PC-3 (cell line): ENCODE measurements at regions not wholly inside any gene's neighbourhood (a gene's known extent, or its start where the extent isn't known, plus 50 kb on each side); places are given as distances from the start of the nearest gene placed in this dataset.

Experiments used
- ATAC-seq: fragments of 200-7000 bp; cut with Tn5 transposase; 2 replicates; pipeline ENCODE4 v1.9.1; 2020; ENCODE audit warnings: mild to moderate bottlenecking, moderate library complexity
- BruUV-seq: library from RNA; stranded (reverse); fragments of 400-500 nt; replicated peaks from 2 replicates; lab custom pipeline; 2021; lab: Mats Ljungman, UMichigan
- CTCF ChIA-PET: fragments of 300-600 bp; sonication (Branson Sonifier 250); formaldehyde crosslinking; loops from one replicate; lab custom pipeline; 2022; ENCODE audit warnings: antibody characterized with exemption; lab: Charles Lee
- POLR2A ChIA-PET: fragments of 300-600 bp; sonication (Branson Sonifier 250); formaldehyde crosslinking; loops from one replicate; lab custom pipeline; 2022; ENCODE audit warnings: antibody characterized with exemption; ENCODE audit not compliant: unreplicated experiment; lab: Charles Lee
- DNase-seq: peaks from one replicate; pipeline ENCODE4 v3.0.0-alpha.2; 2015
- H2AFZ ChIP-seq: fragments of 300-600 bp; sonication (generic); 2 replicates; pipeline ENCODE4 v1.6.0; 2016; ENCODE audit warnings: antibody characterized with exemption, low read length
- H3F3A ChIP-seq: fragments of 300-600 bp; sonication (generic); one replicate; pipeline ENCODE4 v1.6.0; 2017; ENCODE audit warnings: antibody characterized with exemption, low read length, control low read depth, mild to moderate bottlenecking; ENCODE audit not compliant: unreplicated experiment
- H3K27ac ChIP-seq: fragments of 300-600 bp; sonication (generic); 2 replicates; pipeline ENCODE4 v1.5.1; 2016; ENCODE audit warnings: mild to moderate bottlenecking, low read length
- H3K27me3 ChIP-seq: fragments of 300-600 bp; sonication (generic); 2 replicates; pipeline ENCODE4 v1.6.1; 2016; ENCODE audit warnings: low read length, mixed read lengths
- H3K36me3 ChIP-seq: fragments of 300-600 bp; sonication (generic); 2 replicates; pipeline ENCODE4 v1.6.1; 2016; ENCODE audit warnings: low read depth, mixed run types, low read length, mixed read lengths
- H3K4me1 ChIP-seq: fragments of 300-600 bp; sonication (generic); 2 replicates; pipeline ENCODE4 v1.5.1; 2016; ENCODE audit warnings: low read length; ENCODE audit not compliant: insufficient read depth
- H3K4me2 ChIP-seq: fragments of 300-600 bp; sonication (generic); 2 replicates; pipeline ENCODE4 v1.6.0; 2016; ENCODE audit warnings: low read length
- H3K4me3 ChIP-seq: fragments of 300-600 bp; sonication (generic); 2 replicates; pipeline ENCODE4 v1.5.1; 2016; ENCODE audit warnings: mild to moderate bottlenecking, low read length, mixed read lengths
- H3K79me2 ChIP-seq: fragments of 300-600 bp; sonication (generic); 2 replicates; pipeline ENCODE4 v1.6.1; 2017; ENCODE audit warnings: low read length, mixed read lengths
- H3K9ac ChIP-seq: fragments of 300-600 bp; sonication (generic); 2 replicates; pipeline ENCODE4 v1.6.0; 2016; ENCODE audit warnings: mild to moderate bottlenecking, low read length
- H3K9me2 ChIP-seq: fragments of 300-600 bp; sonication (generic); replicated peaks from 2 replicates; pipeline ENCODE4 v1.6.1; 2016; ENCODE audit warnings: mixed run types, low read length, mixed read lengths
- H3K9me3 ChIP-seq: fragments of 300-600 bp; sonication (generic); 2 replicates; pipeline ENCODE4 v1.6.1; 2016; ENCODE audit warnings: low read length, mixed read lengths
- H4K20me1 ChIP-seq: fragments of 300-600 bp; sonication (generic); 2 replicates; pipeline ENCODE4 v1.6.1; 2016; ENCODE audit warnings: low read length, mixed read lengths
- EZH2 ChIP-seq: fragments of 300-600 bp; sonication (generic); IDR thresholded peaks from one replicate; pipeline ENCODE4 v1.6.1; 2017; ENCODE audit warnings: antibody characterized with exemption, mild to moderate bottlenecking, low read length; ENCODE audit not compliant: unreplicated experiment
- EZH2phosphoT487 ChIP-seq: fragments of 300-600 bp; sonication (generic); IDR thresholded peaks from 2 replicates; pipeline ENCODE4 v1.6.1; 2018; ENCODE audit warnings: mild to moderate bottlenecking, antibody characterized with exemption, low read length, borderline replicate concordance
- intact Hi-C: fragments of 100-400 bp; cut with micrococcal nuclease; formaldehyde crosslinking; loops from 2 replicates; pipeline ENCODE4 v1.9.0; 2023
- TF ChIP-seq, protein P1 (sequence below): fragments of 300-600 bp; sonication (generic); conservative IDR thresholded peaks from 2 replicates; pipeline ENCODE4 v1.5.1; 2017; ENCODE audit warnings: antibody characterized with exemption, low read depth, mild to moderate bottlenecking, low read length

DNA sequence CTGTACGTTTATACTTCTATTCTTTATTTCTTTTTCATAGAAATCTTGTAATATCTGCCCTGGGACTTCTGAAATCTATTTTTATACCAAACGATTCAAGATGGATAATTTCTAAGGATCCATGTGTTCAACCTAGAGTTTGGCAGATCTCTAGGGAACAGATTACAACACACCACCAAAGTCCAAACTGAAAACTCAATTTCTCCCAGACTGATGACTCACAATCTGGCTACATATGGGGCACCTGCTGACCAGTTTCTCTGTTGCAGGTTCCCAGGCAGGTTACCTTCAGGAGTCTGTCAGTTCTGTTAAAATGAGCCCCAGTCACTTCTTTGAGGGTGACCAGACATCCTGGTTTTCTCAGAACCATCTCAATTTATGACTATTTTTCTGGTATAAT lies 439.4 kb downstream of the GPATCH2 start:
- no peaks in the 10 kb centered on the region for H3K27me3 ChIP-seq
- H3K4me1 ChIP-seq = no peaks in the 10 kb centered on the region
- no peaks in the 10 kb centered on the region for H3F3A ChIP-seq
- CTCF ChIA-PET = no interaction called here
- no peak for ATAC-seq
- no peaks in the 10 kb centered on the region for H3K36me3 ChIP-seq
- no peak overlapping the region for H3K9ac ChIP-seq
- no peaks in the 10 kb centered on the region for H4K20me1 ChIP-seq
- peak; percentile 32 for DNase-seq
- H2AFZ ChIP-seq = no peak overlapping the region
- no peaks in the 10 kb centered on the region for H3K79me2 ChIP-seq
- H3K4me2 ChIP-seq = no peak overlapping the region
- peaks cover 3% of the 10 kb centered on the region; the same call in 1 of the 2 replicates for H3K9me3 ChIP-seq
- no peak overlapping the region for H3K4me3 ChIP-seq
- BruUV-seq = no TSS peak
- TF ChIP-seq EZH2phosphoT487 (no peak), EZH2 (no peak)
- TF ChIP-seq, protein P1, sequence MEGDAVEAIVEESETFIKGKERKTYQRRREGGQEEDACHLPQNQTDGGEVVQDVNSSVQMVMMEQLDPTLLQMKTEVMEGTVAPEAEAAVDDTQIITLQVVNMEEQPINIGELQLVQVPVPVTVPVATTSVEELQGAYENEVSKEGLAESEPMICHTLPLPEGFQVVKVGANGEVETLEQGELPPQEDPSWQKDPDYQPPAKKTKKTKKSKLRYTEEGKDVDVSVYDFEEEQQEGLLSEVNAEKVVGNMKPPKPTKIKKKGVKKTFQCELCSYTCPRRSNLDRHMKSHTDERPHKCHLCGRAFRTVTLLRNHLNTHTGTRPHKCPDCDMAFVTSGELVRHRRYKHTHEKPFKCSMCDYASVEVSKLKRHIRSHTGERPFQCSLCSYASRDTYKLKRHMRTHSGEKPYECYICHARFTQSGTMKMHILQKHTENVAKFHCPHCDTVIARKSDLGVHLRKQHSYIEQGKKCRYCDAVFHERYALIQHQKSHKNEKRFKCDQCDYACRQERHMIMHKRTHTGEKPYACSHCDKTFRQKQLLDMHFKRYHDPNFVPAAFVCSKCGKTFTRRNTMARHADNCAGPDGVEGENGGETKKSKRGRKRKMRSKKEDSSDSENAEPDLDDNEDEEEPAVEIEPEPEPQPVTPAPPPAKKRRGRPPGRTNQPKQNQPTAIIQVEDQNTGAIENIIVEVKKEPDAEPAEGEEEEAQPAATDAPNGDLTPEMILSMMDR = no peak
- no peak overlapping the region for H3K27ac ChIP-seq
- no peaks in the 10 kb centered on the region for H3K9me2 ChIP-seq
- POLR2A ChIA-PET = no interaction called here
- intact Hi-C loops = no loop called here

- H4K20me1 ChIP-seq = no peaks in the 10 kb centered on the region
- H3K4me3 ChIP-seq = no peak overlapping the region
- peaks cover 3% of the 10 kb centered on the region; the same call in 1 of the 2 replicates for H3K9me3 ChIP-seq
- H3K79me2 ChIP-seq = no peaks in the 10 kb centered on the region
- TF ChIP-seq EZH2phosphoT487 (no peak), EZH2 (no peak)
- TF ChIP-seq, protein P1 = no peak
- no peak overlapping the region for H2AFZ ChIP-seq
- H3K27me3 ChIP-seq = no peaks in the 10 kb centered on the region
- no peaks in the 10 kb centered on the region for H3K9me2 ChIP-seq
- intact Hi-C loops = no loop called here
- no peak for ATAC-seq
- no peak overlapping the region for H3K9ac ChIP-seq
- BruUV-seq = no TSS peak
- no peaks in the 10 kb centered on the region for H3K36me3 ChIP-seq
- H3K27ac ChIP-seq = no peak overlapping the region
- ChIA-PET POLR2A (no interaction called here), CTCF (no interaction called here)
- H3K4me1 ChIP-seq = no peaks in the 10 kb centered on the region
- DNase-seq = no peak
- no peak overlapping the region for H3K4me2 ChIP-seq
- no peaks in the 10 kb centered on the region for H3F3A ChIP-seq
These were observed 440.5 kb downstream of the GPATCH2 start for GRCh38 chr1:217190359-217190758.

- TF ChIP-seq EZH2phosphoT487 = no peak
- TF ChIP-seq EZH2 = no peak
- TF ChIP-seq, protein P1 = no peak
- H3K27me3 ChIP-seq = no peaks in the 10 kb centered on the region
- no peaks in the 10 kb centered on the region for H3K36me3 ChIP-seq
- H2AFZ ChIP-seq = no peak overlapping the region
- no peak overlapping the region for H3K4me3 ChIP-seq
- no peaks in the 10 kb centered on the region for H3F3A ChIP-seq
- H3K27ac ChIP-seq = no peak overlapping the region
- no peaks in the 10 kb centered on the region for H3K9me2 ChIP-seq
- no peak for DNase-seq
- H3K9me3 ChIP-seq = peaks cover 3% of the 10 kb centered on the region; the same call in 1 of the 2 replicates
- H3K4me1 ChIP-seq = no peaks in the 10 kb centered on the region
- H4K20me1 ChIP-seq = no peaks in the 10 kb centered on the region
- POLR2A ChIA-PET = no interaction called here
- H3K4me2 ChIP-seq = no peak overlapping the region
- intact Hi-C loops = no loop called here
- ATAC-seq = no peak
- CTCF ChIA-PET = no interaction called here
- BruUV-seq = no TSS peak
- no peaks in the 10 kb centered on the region for H3K79me2 ChIP-seq
- no peak overlapping the region for H3K9ac ChIP-seq
These were observed 441.5 kb downstream of the GPATCH2 start for GRCh38 chr1:217189362-217189761.
